HG02642 (cell line): ENCODE measurements at regions not wholly inside any gene's neighbourhood (a gene's known extent, or its start where the extent isn't known, plus 50 kb on each side); places are given as distances from the start of the nearest gene placed in this dataset.

Experiments
- ATAC-seq: cut with Tn5 transposase; IDR thresholded peaks from one replicate; pipeline ENCODE4 v1.9.1; 2021; ENCODE audit warnings: mild to moderate bottlenecking; ENCODE audit not compliant: unreplicated experiment, poor library complexity

DNA sequence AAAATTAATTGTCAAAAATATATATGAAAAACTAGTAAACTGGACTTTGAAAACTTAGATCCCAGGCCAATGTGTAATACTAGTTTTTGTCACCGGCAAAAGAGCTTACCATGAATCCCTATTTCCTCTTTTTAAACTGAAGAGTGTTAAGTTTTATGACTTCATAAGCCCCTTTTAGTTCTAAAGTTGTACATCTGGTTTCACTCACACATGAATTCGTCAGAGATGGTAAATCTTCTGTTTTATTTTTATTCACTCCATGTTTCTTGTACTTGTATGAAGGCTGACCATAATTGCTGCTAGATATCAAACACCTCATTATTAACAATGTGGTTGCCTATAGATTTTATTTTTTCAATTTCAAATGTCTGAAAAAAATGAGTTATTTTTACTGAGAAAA lies 827.9 kb downstream of the PCDH7 start:
- ATAC-seq = no peak

DNA sequence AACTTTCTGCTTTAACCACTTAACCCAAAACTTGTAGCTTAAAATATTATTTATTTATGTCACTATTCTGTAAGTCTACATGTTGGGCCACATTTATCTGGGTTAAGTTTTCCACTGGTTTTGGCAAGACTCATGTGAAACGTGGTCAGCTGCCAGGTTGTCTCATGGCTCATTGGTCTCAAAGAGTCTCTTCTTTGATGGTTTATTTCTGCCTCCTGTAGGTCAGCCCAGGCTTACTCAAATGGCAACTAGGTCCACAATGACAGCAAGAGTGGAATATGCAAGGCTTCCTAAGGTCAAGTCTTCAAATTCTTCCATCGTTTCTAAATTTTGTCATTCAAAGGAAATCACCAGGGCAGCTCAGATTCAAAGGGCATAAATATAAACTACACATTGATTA lies 828.7 kb downstream of the PCDH7 start:
- no peak for ATAC-seq

DNA sequence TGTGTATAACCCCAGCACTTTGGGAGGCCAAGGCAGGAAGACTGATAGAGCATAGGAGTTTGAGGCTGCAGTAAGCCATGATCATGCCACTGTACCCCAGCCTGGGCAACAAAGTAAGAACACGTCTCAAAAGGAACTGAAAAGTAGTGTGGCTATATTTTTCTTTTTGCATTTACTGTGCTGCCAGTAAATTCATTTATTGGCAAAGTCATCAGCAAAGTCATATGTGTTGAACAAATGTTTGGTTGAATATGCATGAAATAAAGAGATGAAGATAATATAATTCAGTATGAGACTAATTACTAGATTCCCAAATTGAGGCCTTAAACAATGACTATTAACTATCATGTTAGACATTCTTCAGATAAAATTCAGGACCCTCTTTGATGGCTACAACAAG lies 829.1 kb downstream of the PCDH7 start:
- ATAC-seq = no peak

DNA sequence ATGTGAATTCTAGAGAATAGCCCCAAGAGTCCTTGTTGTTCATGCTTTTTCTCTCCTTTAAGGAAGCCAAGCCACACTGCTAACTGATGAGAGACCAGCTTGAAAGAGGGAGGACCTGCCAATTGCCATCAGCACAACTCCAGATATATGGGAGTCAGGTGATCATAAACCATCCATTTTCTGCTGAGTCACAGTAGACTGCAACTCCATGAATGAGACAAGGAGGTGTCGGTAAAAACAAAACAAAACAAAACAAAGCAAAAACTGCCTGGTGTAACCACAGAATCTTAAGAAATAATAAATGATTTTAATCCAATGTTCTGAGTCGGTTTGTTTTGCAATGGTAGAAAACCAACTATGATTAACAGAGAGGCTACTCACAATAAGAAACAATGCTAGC lies 837.3 kb downstream of the PCDH7 start:
- no peak for ATAC-seq

DNA sequence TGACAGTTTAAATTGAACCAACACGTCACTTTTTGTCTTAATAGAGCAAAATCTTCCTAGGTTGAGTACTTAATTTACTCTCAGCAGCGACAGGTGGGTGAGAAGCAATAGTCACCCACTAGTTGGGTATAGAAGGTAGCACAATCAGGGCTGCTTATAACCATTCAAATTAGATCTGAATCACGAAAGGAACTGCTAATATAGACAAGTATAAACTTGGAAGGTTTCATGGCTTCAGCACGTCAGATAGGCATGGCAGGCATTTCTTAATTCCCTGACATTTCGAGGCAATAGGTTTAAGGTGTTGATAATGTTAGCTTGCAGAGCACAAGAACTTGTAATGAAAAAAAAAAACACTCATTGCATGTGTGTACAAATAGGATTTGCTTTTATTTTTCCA lies 853.4 kb downstream of the PCDH7 start:
- ATAC-seq = no peak

DNA sequence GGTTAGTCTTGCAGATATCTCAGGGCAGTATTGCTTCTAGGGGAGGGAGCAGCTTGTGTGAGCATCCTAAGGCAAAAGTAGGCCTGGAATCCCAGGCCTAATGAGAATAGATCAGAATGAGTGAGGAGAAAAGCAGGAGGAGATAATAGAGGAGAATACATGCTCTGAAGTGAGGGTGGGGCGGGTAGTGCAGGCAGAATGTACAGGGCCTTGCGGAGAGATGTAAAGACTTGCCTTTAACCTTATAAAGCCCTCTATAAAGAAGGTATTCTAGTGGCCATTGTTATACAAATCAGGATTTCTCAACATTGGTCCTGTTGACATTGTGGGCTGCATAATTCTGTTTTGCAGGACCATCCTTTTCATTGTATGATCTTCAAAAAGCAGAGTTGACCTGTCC lies 855.3 kb downstream of the PCDH7 start:
- no peak for ATAC-seq

DNA sequence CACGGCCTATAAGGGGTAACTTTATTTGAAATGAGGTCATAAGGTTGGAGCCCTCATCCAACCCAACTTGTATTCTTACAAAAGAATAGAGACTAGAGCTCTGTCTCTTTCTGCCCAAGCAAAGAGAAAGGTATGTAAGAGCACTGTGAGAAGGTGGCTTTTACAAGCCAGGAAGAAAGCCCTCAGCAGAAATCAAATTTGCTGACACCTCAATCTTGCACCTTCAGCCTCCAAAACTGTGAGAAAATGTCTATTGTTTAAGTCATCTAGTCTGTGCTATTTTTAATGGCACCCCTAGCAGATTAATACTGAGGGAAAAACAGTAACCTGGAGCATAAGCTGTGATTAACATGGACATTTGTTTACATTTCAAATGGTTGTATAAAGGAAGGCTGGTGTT lies 860.7 kb downstream of the PCDH7 start:
- ATAC-seq = no peak

DNA sequence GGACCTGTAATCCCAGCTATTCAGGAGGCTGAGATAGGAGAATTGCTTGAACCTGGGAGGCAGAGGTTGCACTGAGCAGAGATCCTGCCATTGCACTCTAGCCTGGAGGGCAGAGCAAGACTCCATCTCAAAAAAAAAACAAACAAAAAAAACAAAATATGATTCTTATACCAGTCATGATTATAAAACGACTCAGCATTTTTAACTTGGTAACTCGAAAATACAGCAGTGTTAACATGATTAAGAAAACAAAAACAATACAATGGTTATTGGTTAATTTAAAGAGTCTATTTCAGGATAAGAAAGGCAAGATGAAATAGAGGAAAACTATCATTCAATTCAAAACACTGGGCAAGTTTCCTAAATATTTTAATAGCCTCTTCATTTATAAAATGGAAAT lies 865.3 kb downstream of the PCDH7 start:
- ATAC-seq = no peak

DNA sequence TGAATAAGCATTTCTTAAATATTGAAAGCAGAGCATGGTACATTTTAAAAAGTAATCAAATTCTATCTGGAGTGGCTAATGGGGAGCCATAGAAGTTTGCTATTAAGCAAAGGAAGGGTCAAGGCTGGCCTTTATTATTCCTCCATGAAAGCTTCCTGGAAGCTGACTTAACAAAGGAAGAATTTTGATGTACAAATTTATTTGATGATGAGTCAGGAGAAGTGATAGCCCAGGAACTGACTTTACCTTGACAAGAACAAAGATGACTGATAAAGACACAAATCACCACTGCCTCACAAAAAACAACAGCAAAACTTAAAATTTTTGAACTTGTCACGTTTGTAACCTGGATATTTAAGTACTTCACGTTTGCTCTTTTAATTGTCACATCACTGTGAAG lies 872.1 kb downstream of the PCDH7 start:
- no peak for ATAC-seq

DNA sequence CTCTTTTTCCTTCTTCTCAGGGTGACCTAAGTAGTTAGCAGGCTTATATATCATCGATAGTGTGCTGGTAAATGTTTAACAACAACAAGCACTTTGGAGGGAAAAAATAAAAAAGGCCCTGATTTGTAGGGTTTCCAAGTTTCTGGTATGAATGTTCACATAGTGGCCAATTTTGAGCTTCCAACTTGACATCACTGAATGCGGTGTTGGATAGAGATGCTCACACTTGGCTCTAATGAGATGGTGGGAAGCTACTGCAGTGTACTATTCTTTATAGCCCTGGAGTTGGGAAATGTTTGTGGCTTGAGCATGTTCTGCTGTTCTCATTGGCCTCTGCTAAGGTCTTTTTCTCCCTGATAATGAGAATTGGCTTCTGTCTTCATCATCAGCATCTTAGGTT lies 875.3 kb downstream of the PCDH7 start:
- no peak for ATAC-seq

DNA sequence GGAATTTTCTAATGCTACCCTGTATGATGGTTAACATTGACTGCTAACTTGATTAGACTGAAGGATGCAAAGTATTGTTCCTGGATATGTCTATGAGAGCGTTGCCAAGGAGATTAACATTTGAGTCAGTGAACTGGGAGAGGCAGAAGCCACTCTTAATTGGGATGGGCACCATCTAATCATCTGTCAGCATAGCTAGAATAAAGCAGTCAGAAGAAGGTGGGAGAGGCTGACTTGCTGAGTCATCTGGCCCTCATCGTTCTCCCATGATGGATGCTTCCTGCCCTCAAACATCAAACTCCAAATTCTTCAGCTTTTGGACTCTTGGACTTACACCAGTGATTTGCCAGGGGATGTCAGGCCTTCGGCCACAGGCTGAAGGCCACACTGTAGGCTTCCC lies 878.5 kb downstream of the PCDH7 start:
- no peak for ATAC-seq

DNA sequence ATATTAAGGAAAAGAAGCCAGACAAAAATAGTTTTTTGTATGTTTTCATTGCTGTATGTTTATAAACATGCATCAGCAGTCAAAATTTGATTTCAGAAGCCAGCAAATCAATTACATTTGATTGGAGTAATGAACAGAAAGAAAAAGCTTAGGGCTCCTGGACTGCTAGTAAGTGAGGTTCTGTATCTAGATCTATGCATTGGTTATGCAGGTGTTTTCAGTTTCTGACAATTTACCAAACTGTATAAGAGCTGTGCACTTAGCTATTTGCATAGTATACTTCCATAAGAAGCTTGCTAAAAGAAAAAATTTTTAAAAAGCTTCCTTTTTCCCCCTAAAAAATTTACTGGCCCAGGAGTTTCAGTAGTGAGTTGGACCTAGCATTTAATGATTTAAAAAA lies 881.6 kb downstream of the PCDH7 start:
- ATAC-seq = no peak

DNA sequence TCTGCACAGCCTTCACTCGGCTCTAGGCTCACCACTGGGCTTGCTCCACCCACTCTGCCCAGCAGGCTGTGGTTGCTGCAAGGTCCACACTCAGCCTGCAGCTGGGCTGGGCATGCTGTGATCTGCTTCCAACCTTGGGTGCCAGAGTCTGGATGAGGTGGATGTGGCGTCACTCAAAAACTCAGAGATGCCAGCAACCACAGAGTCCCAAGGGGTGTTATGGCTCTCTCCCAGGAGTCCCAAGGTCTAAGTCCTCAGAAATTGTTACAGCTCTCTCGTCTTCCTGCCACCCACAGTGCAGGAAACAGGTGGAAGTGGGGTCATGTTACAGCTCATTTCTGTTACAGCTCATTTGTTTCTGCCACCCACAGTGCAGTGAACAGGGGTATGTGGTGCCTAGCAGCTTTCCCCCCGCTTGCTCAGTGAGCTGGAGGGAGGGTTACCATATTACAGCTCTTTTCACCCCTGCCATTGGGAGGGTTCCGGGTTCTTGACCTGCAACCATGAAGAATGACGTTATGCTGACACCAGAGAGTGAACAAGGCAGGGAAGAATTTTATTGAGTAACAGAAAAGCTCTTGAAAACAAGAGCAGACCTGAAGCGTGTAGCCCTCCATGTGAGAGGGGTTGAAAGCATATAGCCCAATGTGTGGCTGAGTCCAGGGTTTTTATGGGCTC lies 893.9 kb downstream of the PCDH7 start:
- no peak for ATAC-seq

DNA sequence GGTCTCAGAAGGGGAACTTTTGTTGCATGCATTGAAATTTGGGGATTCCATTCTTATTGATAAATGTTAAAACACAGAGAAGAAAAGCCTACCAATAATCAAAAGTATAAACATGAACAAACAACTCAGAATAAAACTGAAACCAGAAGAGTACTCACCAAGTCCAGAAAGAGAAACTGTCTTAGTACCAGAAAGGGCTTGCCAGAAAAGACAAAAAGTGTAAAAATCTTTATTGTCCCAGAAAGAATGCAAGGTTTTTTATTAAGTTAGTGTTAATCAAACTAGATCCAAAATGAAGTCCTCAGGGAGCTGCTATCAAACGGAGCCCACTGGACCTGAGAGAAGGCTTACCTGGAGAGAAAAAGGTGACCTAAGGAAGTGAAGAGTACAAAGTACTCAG lies 897.5 kb downstream of the PCDH7 start:
- no peak for ATAC-seq

DNA sequence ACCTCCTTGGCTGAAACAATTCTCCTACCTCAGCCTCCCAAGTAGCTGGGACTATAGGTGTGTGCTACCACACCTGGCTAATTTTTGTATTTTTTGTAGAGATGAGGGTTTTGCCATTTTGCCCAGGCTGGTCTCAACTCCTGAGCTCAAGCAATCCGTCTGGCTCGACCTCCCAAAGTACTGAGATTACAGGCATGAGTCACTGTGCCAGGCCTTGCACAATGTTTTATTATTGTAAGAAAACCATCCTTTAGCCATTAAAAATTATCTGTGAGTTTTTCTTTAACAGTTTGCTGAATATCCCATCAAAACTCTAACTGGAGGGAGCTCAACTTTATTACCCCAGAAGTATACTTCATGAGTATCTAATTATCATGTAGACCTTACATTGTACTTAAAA lies 900.3 kb downstream of the PCDH7 start:
- ATAC-seq = no peak

DNA sequence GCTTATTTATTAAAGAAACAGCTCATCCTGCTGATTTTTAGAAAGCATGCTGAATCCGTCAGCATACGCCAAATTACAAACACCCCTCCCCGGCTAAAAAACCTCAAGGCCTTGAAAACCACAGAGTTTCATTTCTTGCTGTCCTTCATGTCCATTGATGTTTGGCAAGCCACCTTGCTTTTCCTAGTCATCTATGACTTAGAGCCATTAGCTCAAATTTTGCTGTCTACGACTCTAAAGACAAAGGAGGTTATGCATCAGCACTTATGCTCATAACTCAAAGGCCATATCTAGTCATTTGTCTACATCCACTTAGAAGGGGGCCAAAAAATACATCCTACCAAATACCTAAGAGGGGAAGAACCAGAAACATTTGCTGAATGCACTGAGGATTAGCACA lies 925.1 kb downstream of the PCDH7 start:
- no peak for ATAC-seq

DNA sequence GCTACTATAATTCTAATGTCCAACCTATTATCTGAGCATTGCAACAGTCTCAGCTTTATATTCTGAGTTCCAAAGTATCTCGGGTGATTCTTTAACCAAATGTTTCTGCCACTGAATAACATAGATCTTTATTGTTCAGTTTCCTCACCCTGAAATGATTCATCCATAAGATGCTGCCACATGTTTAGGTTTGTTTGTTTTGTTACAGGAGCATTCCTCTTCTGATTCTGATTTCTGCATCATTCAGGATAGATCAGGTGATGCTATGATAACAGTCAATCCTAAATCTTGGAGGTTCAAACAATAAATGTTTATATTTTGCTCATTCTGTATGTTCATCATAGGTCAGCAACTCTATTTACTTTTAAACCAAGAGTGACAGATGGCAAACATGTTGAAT lies 927.6 kb downstream of the PCDH7 start:
- no peak for ATAC-seq

DNA sequence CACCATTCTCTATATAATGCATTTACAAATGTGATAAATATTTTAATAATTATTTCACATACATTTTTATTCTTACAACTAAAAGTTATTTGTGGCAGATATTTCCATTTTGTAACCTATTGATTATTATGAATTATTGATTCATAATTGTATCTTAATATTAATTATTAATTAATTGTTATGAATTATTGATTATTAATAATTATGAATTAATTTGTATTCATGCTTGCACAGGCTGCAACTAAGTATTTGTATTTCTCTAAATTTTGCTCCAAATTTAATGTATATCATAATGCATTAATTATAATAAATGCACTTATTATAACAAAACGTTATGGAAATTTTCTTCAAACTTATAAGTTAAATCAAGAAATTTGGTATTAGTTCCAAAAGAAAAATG lies 929.7 kb downstream of the PCDH7 start:
- ATAC-seq = no peak

DNA sequence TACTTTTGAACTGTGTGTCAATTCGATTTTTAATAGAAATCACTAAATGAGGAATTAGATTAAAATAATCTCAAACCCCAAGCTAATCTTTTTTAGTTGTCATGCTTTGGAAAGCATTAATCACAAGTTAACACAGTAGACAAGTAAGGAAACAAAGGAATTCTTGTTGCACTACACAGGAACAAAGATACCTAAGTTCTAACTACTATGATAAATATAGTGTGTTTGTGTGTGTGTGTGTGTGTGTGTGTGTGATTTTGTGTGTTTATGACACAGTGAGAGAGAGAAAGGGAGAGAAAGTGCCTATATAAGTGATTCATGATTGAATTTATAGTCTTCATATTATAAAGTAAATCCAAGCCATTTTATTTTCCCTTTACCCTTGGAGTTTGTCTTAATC lies 931.4 kb downstream of the PCDH7 start:
- ATAC-seq = no peak

DNA sequence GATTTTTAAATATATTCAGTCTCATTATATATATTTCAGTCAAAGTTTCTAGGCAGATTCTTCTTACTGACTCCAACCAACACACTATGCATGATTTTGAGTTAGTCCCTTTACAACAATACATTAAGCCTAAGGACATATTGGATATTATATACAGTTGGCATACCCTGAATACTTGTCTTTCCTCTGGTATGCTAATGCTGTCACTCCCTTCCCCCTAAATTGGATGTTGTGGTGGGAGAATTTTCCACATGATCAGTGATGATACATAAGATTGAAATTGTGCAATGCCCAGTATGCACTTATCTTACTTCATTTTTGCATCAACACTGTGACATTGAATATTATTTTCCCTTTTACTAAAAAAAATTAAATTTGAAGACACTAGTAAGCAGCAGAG lies 935.2 kb downstream of the PCDH7 start:
- ATAC-seq = no peak

DNA sequence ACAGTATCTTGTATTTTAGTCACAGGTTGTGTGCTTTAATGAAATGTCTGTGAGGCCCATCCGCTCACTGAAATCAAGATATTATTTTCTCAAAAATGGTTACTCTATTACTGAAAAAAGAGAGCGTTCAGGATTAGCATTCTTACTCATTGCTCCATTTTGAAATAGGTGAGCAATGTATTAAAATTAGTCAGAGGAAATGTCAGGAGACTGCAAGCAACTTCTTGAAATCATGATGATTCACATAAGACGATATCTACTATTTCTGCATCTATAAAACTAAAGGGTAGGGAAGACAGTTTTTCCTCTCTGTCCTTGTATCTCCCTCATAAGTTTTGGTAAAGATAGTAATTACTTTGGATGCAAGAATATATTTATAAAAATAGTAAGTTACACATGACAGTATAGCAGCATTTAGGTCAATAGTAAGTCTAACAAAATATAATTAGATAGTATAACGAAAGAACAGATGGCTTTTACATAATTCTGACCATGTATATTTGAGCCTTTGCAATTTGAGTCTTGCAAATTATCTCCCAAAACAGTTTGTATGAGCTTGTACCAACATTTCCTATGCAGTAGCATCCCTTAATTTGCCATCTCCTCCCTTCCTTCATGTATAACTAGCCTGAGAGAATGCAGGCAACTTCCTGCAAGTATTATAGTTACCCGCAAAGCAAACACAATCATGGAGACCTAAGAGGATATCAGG lies 937.8 kb downstream of the PCDH7 start:
- no peak for ATAC-seq

DNA sequence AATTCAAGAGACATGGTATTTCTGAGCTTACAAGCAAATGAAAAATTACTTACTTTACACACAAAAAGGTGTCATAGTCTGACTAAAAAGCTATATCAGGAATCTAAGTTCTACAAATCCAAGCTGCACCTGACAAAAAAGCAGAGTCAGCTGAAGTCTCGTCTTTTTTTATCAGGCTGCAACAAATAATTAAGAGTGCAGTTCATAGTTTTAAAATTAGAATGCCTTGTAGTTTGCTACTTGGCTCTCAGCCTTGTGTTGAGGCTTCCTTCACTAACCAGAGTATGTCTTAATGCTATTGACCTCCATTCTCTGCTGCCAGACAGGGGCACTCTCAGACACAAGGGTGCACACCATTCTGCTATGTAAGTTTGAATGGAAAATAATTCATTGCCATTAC lies 940.7 kb downstream of the PCDH7 start:
- no peak for ATAC-seq
